Ovary (tissue), 7 donors: ENCODE measurements at regions not wholly inside any gene's neighbourhood (a gene's known extent, or its start where the extent isn't known, plus 50 kb on each side); places are given as distances from the start of the nearest gene placed in this dataset.

Source experiments
- DNase-seq, 5 donors: peaks; one replicate each; pipeline ENCODE4 v3.0.0-alpha.2; 2019 to 2020
- H3K27ac ChIP-seq, 2 donors: fragments of 200-600 bp; one replicate each; pipeline versions ENCODE4 v1.5.1 to v1.8.0; 2019 to 2022
- H3K27me3 ChIP-seq: fragments of 200-600 bp; one replicate; pipeline ENCODE4 v1.8.0; 2022
- H3K36me3 ChIP-seq: fragments of 200-600 bp; sonication (generic); one replicate; pipeline ENCODE4 v1.5.1; 2019
- H3K4me1 ChIP-seq: one replicate; pipeline ENCODE4 v1.8.1; 2013; ENCODE audit warnings: mild to moderate bottlenecking, moderate library complexity; ENCODE audit not compliant: insufficient read depth
- H3K4me3 ChIP-seq: fragments of 200-600 bp; sonication (generic); one replicate; pipeline ENCODE4 v1.5.1; 2017
- H3K9me3 ChIP-seq, 2 donors: fragments of 200-600 bp in 1 of 2; sonication (generic) in 1 of 2; one replicate each; pipeline versions ENCODE4 v1.5.1 to v1.8.1; 2013 to 2019; ENCODE audit warnings: mild to moderate bottlenecking in 1 of 2, moderate library complexity in 1 of 2
- CTCF ChIP-seq, 3 donors: fragments of 450-650 bp in 2 of 3; fragments of 200-600 bp in 1 of 3; IDR thresholded peaks; one replicate each; pipeline versions ENCODE4 v1.5.1 to v1.8.0; 2016 to 2022; ENCODE audit warnings: antibody characterized with exemption in 3 of 3, mild to moderate bottlenecking in 1 of 3
- EP300 ChIP-seq: sonication (generic); formaldehyde crosslinking; IDR thresholded peaks from one replicate; pipeline ENCODE4 v1.6.1; 2017; ENCODE audit warnings: antibody characterized with exemption
- POLR2A ChIP-seq: fragments of 450-650 bp; IDR thresholded peaks from one replicate; pipeline ENCODE4 v1.6.1; 2017; ENCODE audit warnings: antibody characterized with exemption, mild to moderate bottlenecking, moderate library complexity
- WGBS, 3 donors: extraction: QIAGEN DNeasy Blood & Tissue Kit in 1 of 3; methylation state at CpG; one replicate each; pipeline versions ENCODE4 v1.1.5 to v1.1.7; 2013 to 2017; 5-methylcytosine and 5-hydroxymethylcytosine counted together
- intact Hi-C, 4 donors: fragments of 100-400 bp; cut with DNase I; formaldehyde crosslinking; loops; one replicate each; pipeline versions ENCODE4 v1.11.0 to v1.15.1; 2022 to 2023
- donor health status: DM: no; HTN: no; CAD: no; lungs with moderate emphysema.
- donor health status: DM: no; HTN: no; CAD: no.
- donor health status: Bipolar disorder and iron deficiency.
- donor health status: DM: no; HTN: no; CAD: no.
- donor health status: DM: yes; HTN: yes; CAD: no.

- intact Hi-C loops = no loop called here
- H3K27me3 ChIP-seq = no peaks in the 10 kb centered on the region
- H3K27ac ChIP-seq = no peak overlapping the region
- no peak for DNase-seq
- peaks cover 5% of the 10 kb centered on the region for H3K4me1 ChIP-seq
- no peak overlapping the region for H3K4me3 ChIP-seq
- H3K9me3 ChIP-seq = no peaks in the 10 kb centered on the region
- WGBS, 3 donors = 79 to 88% (median 83%) methylated on average over 11 of the region's 11 CpGs
- no peaks in the 10 kb centered on the region for H3K36me3 ChIP-seq
- TF ChIP-seq EP300 (no peak), CTCF (IDR thresholded peaks at IDR 0.05) (no peak), POLR2A (no peak)
Observed at GRCh38 chr5:10870791-10871190, 109.8 kb upstream of the DAP start.

GRCh38 chr5:10868956-10869355 lies 107.9 kb upstream of the DAP start:
- Histone ChIP-seq H3K9me3 (no peaks in the 10 kb centered on the region), H3K4me3 (no peak overlapping the region), H3K27me3 (no peaks in the 10 kb centered on the region), H3K27ac (no peak overlapping the region), H3K4me1 (peaks cover 5% of the 10 kb centered on the region), H3K36me3 (no peaks in the 10 kb centered on the region)
- TF ChIP-seq EP300 = no peak
- no peak for TF ChIP-seq POLR2A
- no peak for TF ChIP-seq CTCF (IDR thresholded peaks at IDR 0.05)
- WGBS, 3 donors = 3 to 11% (median 5%) methylated on average over 7 of the region's 7 CpGs
- intact Hi-C loops = no loop called here
- DNase-seq = peak in 1 of 5 donors; percentile 20

GRCh38 chr5:10867389-10868303 lies 106.6 kb upstream of the DAP start:
- 95 to 96% (median 95%) methylated on average over 13 of the region's 13 CpGs for whole genome bisulfite sequencing, 3 donors
- intact Hi-C loops = no loop called here
- peaks cover 5% of the 10 kb centered on the region for H3K4me1 ChIP-seq
- no peaks in the 10 kb centered on the region for H3K36me3 ChIP-seq
- H3K4me3 ChIP-seq = no peak overlapping the region
- H3K27me3 ChIP-seq = no peaks in the 10 kb centered on the region
- no peak overlapping the region for H3K27ac ChIP-seq
- no peak for DNase-seq
- TF ChIP-seq EP300 (no peak), CTCF (IDR thresholded peaks at IDR 0.05) (no peak), POLR2A (no peak)
- no peaks in the 10 kb centered on the region for H3K9me3 ChIP-seq

DNA sequence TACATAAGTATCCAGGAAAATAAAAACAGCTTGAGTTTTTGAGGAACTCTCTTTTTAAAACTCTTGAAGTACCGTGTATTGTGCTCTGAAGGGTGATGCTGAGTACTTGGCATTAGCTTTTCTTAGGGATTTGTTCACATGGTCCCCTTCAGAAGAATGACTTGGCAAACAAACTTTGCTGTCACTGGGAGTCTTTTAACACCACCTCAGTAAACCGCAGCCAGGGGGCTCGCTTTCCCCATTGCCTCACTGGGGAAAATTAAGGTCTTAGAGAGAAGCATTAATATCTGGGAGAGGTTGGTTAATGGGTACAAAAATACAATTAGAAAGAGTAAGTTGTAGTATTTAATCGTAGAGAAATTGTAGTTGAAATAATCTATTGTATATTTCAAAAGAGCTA lies 105.9 kb upstream of the DAP start:
- Histone ChIP-seq H3K36me3 (no peaks in the 10 kb centered on the region), H3K4me1 (peaks cover 4% of the 10 kb centered on the region), H3K4me3 (no peak overlapping the region), H3K27me3 (no peaks in the 10 kb centered on the region), H3K9me3 (no peaks in the 10 kb centered on the region), H3K27ac (no peak overlapping the region)
- no peak for DNase-seq
- 81 to 87% (median 86%) methylated on average over 4 of the region's 4 CpGs for WGBS, 3 donors
- intact Hi-C loops = no loop called here
- TF ChIP-seq EP300 = no peak

DNA sequence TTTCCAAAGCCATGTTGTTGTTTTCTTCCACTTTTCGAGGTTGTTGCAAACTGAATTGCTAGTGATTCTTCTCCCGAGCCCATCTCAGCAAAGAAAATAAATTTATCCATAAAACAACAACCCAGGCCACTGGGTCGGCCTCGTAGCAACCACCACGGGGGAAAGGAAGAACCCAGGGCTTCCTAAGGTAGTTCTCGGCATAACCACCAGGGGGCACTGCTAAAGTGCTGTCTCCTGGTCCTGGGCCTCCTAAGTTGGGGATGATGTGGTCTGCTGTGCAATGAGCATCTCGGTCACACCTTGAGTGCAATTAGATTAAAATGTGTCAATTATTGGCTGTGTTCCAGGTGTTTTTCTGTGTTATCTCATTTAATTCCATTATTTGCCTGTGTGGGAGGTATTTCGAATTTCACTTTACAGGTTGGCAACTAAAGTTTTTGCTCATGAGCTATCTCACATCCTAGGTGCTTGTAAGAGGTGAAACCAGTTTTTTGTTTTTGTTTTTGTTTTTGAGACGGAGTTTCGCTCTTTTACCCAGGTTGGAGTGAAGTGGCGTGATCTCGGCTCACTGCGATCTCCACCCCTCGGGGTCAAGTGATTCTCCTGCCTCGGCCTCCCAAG lies 102.8 kb upstream of the DAP start:
- TF ChIP-seq POLR2A (no peak), CTCF (IDR thresholded peaks at IDR 0.05) (no peak), EP300 (no peak)
- Histone ChIP-seq H3K4me1 (peaks cover 3% of the 10 kb centered on the region), H3K36me3 (no peaks in the 10 kb centered on the region), H3K4me3 (no peak overlapping the region), H3K27me3 (no peaks in the 10 kb centered on the region), H3K9me3 (no peaks in the 10 kb centered on the region), H3K27ac (no peak overlapping the region)
- WGBS, 3 donors = 66 to 71% (median 71%) methylated on average over 15 of the region's 15 CpGs
- DNase-seq = no peak
- intact Hi-C loops = no loop called here
